ENCODE measurements at regions not wholly inside any gene's neighbourhood (a gene's known extent, or its start where the extent isn't known, plus 50 kb on each side); places are given as distances from the start of the nearest gene placed in this dataset.

GRCh38 chr18:60059216-60059615 is 159.4 kb downstream of the PMAIP1 start:
- no peaks in the 10 kb centered on the region for H4K20me1 ChIP-seq (ENCODE audit: insufficient read depth, low read length)
- no peaks in the 10 kb centered on the region for H3K79me2 ChIP-seq (ENCODE audit: insufficient read depth, low read depth, low read length)
- H3K4me3 ChIP-seq (ENCODE audit: low read depth, low read length, poor library complexity, severe bottlenecking): no peak overlapping the region
- no peaks in the 10 kb centered on the region for H3K9me2 ChIP-seq (ENCODE audit: insufficient read depth, low read length)
- no peak overlapping the region for H2AFZ ChIP-seq (ENCODE audit: low read length)
- BruUV-seq (replicated peaks): no TSS peak
- POLR2A ChIA-PET: no interaction called here
- H3K36me3 ChIP-seq (ENCODE audit: insufficient read depth, low read length): no peaks in the 10 kb centered on the region
- no peaks in the 10 kb centered on the region for H3K9me3 ChIP-seq (ENCODE audit: low read length)
- CTCF ChIA-PET (ENCODE audit: unreplicated experiment): no interaction called here
- H3K27ac ChIP-seq (ENCODE audit: low read depth, low read length, poor library complexity, severe bottlenecking): no peak overlapping the region
- H3K4me1 ChIP-seq (ENCODE audit: insufficient read depth, low read length, poor library complexity, severe bottlenecking): no peaks in the 10 kb centered on the region
- DNase-seq (ENCODE audit: low spot score): no peak
- intact Hi-C loops (cut with micrococcal nuclease; ENCODE audit: unreplicated experiment): no loop called here
- TF ChIP-seq CTCF (conservative IDR thresholded peaks at IDR 0.05; ENCODE audit: low read length) (no peak), EZH2phosphoT487 (IDR thresholded peaks at IDR 0.05; ENCODE audit: borderline replicate concordance, low read depth, low read length) (no peak)
- no peak overlapping the region for H3K4me2 ChIP-seq (ENCODE audit: low read length)

- no peaks in the 10 kb centered on the region for H3K79me2 ChIP-seq (ENCODE audit: insufficient read depth, low read depth, low read length)
- no peaks in the 10 kb centered on the region for H3K4me1 ChIP-seq (ENCODE audit: insufficient read depth, low read length, poor library complexity, severe bottlenecking)
- H3K27ac ChIP-seq (ENCODE audit: low read depth, low read length, poor library complexity, severe bottlenecking): no peak overlapping the region
- H3K4me2 ChIP-seq (ENCODE audit: low read length): no peak overlapping the region
- DNase-seq (ENCODE audit: low spot score): no peak
- intact Hi-C loops (cut with micrococcal nuclease; ENCODE audit: unreplicated experiment): no loop called here
- BruUV-seq (replicated peaks): no TSS peak
- H3K4me3 ChIP-seq (ENCODE audit: low read depth, low read length, poor library complexity, severe bottlenecking): no peak overlapping the region
- no peaks in the 10 kb centered on the region for H3K9me2 ChIP-seq (ENCODE audit: insufficient read depth, low read length)
- TF ChIP-seq EZH2phosphoT487 (IDR thresholded peaks at IDR 0.05; ENCODE audit: borderline replicate concordance, low read depth, low read length): no peak
- no peaks in the 10 kb centered on the region for H3K9me3 ChIP-seq (ENCODE audit: low read length)
- ChIA-PET CTCF (ENCODE audit: unreplicated experiment) (no interaction called here), POLR2A (interaction anchor here (0.5 to 0.7 kb wide), 2 partner anchors 232 to 315 kb away, joined by 3 read pairs; no protein-coding TSS in a partner anchor)
- no peaks in the 10 kb centered on the region for H3K36me3 ChIP-seq (ENCODE audit: insufficient read depth, low read length)
- H4K20me1 ChIP-seq (ENCODE audit: insufficient read depth, low read length): no peaks in the 10 kb centered on the region
- no peak overlapping the region for H2AFZ ChIP-seq (ENCODE audit: low read length)
Observed at GRCh38 chr18:60053747-60054304, 154.0 kb downstream of the PMAIP1 start.

GRCh38 chr18:60050821-60051220 is 151.0 kb downstream of the PMAIP1 start:
- TF ChIP-seq CTCF (conservative IDR thresholded peaks at IDR 0.05; ENCODE audit: low read length): no peak
- TF ChIP-seq EZH2phosphoT487 (IDR thresholded peaks at IDR 0.05; ENCODE audit: borderline replicate concordance, low read depth, low read length): no peak
- Histone ChIP-seq H3K4me2 (ENCODE audit: low read length) (no peak overlapping the region), H3K79me2 (ENCODE audit: insufficient read depth, low read depth, low read length) (no peaks in the 10 kb centered on the region), H2AFZ (ENCODE audit: low read length) (no peak overlapping the region), H3K4me1 (ENCODE audit: insufficient read depth, low read length, poor library complexity, severe bottlenecking) (no peaks in the 10 kb centered on the region), H4K20me1 (ENCODE audit: insufficient read depth, low read length) (no peaks in the 10 kb centered on the region), H3K9me3 (ENCODE audit: low read length) (no peaks in the 10 kb centered on the region), H3K36me3 (ENCODE audit: insufficient read depth, low read length) (no peaks in the 10 kb centered on the region), H3K27ac (ENCODE audit: low read depth, low read length, poor library complexity, severe bottlenecking) (no peak overlapping the region), H3K9me2 (ENCODE audit: insufficient read depth, low read length) (no peaks in the 10 kb centered on the region), H3K4me3 (ENCODE audit: low read depth, low read length, poor library complexity, severe bottlenecking) (no peak overlapping the region)
- intact Hi-C loops (cut with micrococcal nuclease; ENCODE audit: unreplicated experiment): no loop called here
- ChIA-PET CTCF (ENCODE audit: unreplicated experiment) (no interaction called here), POLR2A (no interaction called here)
- DNase-seq (ENCODE audit: low spot score): no peak
- no TSS peak for BruUV-seq (replicated peaks)
